ENCODE measurements at regions not wholly inside any gene's neighbourhood (a gene's known extent, or its start where the extent isn't known, plus 50 kb on each side); places are given as distances from the start of the nearest gene placed in this dataset.
A peak's percentile ranks its signal among the peaks of the same experiment; 100 is the strongest.

DNA sequence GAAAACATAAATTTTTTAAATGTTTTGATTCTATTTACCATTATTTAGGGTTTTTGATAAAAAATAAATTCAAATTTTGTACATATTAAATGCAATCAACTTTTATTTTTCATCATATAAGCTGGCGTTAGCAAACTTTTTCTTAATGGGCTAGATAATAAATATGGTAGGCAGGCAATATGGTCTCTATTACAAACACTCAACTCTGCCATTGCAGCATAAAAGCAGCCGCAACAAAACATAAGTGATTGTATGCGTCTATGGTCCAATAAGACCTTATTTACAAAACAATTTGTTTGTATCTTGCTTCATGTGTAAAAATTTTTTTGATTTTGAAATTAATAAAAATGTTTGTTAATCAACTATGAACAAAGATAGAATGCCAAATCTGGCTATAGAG, 116.8 kb upstream of the GLI2 start:
- no peak for DNase-seq

DNA sequence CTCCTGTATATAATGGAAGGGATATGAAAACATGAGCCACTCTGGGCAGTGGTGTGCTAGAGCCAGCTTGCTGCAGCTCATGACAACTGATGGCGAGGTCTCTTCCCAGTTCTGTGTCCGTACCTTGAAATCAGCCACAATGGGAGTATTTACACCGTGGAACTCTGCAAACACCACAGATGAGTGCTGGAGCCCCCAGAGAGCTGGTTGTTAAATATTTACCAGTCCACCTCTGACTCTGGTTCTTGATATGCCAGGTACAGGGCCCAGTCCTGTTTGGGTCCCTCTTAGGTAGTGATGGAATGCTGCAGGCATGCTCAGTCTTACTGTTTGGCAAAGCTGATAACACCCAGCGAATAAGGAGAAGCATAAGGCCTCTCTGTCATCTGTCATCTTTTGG, 116.1 kb upstream of the GLI2 start:
- DNase-seq: no peak

DNA sequence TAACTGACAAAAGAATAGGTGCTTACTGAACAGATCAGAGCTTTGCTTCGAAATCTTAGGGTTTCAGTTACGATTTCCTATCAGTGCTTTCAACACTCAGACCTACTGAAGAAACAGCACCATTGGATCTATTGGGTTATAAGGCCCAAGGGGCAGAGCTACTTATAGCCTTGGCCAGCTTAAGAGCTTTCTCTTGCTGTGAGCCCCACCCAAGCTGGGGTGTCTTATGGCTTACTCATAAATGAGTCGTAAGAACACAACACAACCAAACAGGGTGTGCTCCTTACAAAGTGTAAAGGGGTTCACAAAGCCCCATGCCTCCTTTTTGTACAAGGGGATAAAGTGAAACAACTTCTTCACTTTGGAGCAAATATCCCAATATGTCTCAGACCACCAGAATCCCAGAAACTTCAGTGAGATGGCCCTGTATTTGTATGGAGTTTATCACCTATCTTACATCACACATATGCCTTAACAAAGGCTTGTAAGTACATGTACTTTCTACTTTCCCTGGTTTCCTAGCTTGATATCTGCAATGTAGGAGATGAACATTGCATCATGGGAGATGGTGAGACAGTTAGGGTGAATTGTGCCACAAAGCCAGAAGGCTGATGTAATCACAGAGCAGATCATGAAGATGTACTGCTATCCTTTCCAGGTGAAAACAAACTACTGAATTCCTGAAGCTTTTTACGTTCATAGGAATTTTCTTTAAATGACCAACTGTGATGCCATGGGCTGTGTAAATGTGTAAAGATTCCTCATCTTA, 115.5 kb upstream of the GLI2 start:
- peak; percentile 56 for DNase-seq

DNA sequence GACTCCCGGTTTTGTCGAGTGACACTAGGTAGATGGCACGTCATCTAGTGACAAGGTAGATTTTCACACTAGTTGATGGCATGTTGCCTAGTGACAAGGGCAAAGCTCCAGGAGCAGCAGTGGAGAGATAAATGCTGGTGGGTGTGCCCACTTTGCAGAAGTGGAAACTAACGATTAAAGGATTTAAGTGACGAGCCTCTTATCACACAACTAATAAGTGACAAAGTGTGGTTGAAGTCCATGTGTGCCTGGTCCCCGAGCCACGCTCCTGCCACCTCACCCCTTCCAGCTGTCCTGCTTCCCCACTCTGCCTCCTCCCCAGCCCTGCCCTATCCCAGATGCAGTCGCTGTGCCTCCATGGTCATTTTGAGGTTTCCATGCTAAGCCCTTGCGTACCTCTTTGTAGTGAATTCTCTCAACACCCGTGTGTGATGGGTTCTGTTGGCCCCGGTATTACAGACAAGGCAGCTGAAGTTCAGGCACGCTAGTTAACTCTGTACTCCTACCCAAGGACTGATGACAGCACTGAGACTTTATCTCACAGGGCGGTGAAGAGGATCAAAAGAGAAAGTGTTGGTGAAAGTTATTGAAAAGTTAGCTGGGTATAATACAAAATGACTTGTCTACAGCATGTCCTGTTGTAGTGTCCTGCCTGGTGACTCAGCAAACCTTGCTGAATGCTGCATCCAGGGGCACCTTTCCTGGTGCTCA, 113.4 kb upstream of the GLI2 start:
- no peak for DNase-seq

DNA sequence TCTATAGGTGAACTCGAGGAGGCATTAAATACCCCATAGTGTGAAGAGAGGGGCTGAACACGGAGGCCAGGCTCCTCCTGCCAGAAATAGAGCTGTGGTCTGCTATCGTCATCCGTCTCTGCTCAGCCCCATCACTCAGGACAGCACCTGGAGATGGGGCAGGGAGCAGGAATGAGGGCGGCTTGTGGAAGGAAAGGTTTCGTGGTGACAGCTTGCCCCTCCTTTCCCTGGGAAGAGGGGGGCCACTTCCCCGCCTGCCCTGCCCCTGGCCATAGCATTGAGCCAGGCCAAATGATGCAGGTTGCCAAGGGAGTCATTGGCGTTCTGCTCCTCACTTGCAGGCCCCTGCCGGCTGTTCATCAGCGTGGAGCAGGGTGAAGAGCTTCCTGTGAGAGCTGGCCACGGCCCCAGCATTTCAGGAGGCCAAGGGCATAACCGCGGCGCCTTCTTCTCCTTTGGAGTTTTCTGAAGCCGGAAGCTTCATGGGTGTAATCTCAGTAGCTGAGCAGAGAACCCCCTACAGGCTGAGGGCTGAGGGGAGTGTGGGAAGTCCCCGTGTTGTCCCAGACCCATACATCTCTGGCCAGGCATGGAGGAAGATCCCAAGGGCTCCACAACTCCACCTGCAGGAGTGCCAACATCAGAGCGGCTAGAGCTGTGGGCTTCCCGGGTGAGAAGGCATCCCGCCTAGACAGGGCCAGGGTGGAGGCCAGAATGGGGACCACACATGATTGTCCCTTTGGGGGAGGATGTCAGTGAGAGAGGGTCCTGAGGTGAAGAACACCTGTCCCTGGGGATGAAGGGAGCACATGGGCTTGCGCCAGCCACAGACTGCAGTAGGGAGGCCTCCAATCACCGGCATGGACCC, 112.5 kb upstream of the GLI2 start:
- no peak for DNase-seq

DNA sequence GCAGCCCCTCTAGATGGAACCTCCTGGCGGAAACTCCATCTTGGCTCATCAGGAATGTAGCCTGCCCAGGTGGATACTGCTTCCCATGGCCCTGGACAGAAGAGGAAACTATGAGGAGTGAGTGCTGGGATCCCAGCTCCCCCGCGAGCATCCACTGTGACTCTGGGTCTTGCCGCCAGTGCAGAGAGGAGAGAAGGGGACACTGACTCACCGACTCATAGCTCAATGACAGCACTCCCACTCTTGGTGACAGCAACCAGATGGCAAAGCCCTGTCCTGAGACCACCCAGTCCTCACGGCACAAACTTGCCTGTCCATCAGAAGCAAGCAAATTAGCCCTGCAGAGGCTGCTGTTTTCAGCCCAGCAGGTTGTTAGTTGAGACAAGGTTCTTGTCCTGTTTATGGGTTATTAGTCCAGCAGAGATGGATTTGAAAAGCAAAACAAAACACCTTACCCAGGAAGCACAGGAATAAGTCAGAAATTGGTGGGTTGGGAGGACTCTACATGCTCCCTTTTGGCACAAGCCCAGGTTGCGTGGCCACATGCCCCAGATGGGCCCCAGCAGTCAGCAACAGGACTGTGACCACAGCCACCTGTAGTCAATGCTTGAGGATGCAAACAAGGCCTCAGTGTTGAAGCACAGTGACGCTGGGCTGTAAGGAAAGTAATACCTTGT, 111.5 kb upstream of the GLI2 start:
- DNase-seq: no peak

DNA sequence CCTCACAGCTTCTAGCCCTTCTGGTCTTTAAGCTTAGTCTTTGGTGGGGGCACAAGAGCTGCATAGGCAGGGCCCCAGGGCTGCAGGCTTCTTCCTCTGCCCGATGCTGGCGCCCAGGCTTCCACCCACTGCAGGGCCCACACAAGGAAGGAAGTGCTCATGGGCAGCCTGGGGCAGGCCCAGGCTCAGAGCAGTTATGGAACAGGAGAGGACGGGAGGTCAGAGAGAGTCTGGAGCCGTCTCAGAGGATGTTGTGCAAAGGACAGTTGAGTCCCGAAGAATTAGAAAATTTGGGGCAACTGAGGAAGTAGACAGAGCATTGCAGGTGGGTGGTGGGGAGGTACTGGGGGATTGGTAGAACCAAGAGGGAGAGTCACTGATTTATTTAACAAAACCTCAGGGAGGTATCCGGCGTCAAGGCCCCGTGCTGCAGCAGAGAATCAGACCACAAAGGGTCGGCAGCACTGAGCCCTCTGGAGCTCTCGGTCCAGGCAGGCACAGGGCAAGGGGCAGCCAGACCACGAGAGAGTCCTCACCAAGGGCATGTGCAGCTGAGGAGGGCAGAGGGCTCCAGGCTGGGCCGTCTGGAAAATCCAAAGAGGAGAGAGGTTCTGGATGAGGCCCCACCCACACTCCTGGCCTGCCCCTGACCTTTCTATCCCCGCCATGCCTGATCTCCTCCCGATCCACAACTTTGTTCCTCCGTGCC, 110.8 kb upstream of the GLI2 start:
- no peak for DNase-seq

DNA sequence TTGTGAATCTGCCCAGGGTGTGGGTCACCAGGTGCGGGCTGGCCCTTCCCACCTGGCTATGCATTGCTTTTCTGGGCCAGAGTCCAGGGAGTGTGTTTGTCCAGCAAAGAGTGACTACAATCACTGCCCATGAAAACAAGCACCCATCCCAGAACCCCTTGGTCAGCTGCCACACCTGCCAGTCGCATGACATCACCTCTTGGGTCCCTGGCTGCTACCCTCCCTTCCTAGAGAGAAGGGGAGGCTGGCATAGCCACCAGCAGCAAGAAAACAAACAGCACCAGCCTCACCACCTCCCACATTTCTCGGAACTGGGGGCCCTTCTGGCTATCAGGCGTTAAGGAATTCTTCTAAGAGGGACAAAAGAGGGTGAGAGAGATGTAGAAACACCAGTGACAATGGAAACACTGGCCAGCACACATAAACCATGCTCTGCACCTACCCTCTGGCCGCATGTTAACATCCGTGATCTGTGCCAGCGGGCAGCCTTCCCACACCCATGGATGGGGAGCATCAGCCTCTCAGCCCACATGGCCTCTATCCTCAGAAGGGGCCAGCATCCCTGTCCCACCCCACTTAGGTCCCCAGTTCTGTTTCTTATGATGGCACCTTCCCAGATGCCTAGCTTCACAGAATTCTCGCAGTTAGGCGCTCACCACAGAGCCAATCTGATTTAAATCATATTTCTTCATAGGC, 109.7 kb upstream of the GLI2 start:
- no peak for DNase-seq

DNA sequence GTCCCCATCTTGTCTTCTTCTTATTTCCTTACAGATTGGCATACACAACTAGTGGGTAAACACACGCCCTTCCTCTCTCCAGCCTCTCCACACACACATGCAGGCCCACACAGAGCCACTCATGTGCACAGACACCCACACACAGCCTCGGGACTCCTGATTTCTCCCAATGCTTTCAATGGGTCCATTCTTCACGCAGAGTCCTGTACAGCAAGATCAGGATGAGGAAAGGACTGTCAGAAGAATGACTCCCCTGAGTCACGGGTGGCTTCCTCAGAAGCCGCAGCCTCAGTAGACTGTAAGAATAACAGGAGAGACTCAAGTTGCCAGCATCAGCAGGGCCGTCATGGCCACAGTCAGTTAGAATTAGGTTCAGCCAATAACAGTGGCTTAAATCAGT, 109.1 kb upstream of the GLI2 start:
- no peak for DNase-seq

DNA sequence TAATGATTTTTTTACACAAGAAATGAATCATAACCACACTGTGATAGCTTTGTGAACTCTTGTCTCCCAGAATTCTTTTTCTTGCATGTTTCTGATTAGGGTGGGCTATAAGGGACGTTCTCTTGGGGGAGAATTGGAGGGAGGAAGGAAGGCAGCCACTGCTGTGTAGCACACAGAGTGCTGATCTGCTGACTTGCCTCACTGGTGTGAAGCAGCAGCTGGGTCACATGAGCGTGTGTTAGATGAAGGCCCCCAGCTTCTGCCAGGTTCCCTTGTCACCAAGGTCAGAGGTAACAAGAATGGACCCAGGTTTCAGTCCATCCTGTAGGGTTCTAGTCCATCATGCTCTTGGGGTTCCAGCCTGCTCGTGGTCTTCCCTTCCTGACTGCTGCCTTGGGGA, 107.4 kb upstream of the GLI2 start:
- no peak for DNase-seq

DNA sequence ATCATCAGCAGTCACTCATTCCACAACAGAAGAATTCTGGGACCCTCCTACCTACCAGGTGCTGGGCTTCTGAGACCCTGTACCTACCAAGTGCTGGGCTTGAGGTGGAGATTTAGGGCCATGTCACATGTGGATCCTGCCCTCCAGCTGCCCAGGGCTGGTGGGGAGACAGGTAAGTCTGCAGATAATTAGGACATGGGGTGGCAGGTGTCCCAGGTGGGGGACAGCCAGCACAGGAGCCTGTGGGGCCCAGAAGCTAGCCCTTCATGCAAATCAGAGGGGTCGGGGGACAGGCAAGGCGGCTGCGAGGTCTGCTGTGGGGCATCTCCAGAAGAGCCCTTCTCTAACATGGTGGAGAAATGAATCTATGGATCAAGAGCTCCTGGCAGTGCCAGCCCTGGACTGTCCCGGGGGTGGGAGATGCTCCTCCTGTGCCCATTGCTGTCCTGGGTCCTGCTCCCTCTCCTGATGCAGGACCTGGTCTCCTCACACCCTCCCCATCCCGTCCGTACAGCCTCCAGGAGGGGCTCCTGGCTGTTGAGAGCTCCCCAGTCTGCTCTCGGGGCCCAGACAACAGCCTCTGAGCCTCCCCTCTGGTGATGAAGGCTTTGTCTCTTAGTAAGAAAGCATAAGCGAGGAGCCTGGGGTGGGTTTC, 106.3 kb upstream of the GLI2 start:
- no peak for DNase-seq

DNA sequence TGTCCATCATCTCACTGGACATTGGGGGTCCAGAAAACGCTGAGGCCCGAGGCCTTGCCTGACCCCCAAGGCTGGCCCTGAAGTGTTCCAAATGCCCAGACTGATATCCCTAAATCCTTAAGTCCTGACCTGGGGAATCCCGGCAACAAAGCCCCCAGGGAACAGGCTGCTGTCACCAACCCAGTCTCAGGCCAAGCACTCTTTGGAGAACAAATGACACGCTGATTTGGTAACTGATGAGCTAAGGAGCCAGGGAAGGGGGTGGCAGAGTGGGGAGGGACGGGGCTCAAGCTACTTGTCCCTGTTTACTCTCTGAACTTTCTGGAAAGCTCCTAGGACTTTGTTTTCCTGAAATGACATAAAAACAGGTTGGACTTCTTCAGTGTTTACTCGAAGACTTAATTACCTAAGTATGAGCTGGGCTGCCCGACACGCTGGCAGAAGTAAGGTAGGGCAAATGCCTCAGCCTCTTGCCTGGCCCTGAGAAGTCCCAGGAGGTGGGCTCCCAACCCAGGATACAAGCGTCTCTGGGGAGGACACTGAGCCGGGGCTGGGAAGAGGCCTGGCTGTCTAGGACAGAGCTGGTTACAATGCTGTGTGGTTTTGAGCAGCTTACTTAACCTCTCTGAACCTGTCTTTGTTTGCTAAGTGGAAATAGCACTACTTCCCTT, 105.5 kb upstream of the GLI2 start:
- DNase-seq: no peak

DNA sequence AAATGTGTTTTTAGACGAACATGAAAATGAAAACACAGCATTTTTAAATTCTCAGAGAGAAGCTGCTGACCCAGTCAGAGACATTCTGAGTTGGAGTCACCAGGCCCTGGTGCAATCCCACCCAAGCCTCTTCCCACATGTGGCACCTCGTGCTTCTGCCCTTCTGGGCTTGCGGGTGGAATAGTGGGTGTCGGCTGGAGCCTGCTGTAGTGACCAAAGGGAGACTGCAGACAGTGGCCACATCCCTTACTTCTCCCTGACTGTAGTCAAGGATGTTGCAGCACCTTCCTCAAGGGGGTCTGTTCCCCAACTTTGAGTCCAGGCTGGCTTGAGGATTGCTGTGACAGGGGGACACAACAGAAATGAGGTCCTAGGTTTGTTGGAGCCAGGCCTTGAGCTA, 104.4 kb upstream of the GLI2 start:
- no peak for DNase-seq

DNA sequence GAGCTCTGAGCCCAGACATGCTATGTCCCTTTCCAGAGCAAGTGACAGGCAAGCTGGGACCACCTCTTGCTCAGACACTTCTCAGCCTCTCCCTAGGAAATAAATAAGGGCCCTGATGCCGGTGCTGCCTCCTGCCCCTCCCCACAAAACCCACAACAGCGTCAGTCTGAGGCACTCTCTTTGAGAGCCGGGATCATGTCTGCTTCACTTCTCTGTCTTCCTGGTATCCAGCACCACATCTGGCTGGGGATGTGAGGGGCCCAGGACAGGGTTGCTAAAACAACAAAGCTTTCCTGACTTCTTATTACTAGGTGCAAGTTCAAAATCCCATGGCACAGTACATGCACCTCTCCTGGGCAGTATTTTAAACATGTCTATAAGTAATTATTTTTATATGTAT, 103.9 kb upstream of the GLI2 start:
- DNase-seq: no peak

DNA sequence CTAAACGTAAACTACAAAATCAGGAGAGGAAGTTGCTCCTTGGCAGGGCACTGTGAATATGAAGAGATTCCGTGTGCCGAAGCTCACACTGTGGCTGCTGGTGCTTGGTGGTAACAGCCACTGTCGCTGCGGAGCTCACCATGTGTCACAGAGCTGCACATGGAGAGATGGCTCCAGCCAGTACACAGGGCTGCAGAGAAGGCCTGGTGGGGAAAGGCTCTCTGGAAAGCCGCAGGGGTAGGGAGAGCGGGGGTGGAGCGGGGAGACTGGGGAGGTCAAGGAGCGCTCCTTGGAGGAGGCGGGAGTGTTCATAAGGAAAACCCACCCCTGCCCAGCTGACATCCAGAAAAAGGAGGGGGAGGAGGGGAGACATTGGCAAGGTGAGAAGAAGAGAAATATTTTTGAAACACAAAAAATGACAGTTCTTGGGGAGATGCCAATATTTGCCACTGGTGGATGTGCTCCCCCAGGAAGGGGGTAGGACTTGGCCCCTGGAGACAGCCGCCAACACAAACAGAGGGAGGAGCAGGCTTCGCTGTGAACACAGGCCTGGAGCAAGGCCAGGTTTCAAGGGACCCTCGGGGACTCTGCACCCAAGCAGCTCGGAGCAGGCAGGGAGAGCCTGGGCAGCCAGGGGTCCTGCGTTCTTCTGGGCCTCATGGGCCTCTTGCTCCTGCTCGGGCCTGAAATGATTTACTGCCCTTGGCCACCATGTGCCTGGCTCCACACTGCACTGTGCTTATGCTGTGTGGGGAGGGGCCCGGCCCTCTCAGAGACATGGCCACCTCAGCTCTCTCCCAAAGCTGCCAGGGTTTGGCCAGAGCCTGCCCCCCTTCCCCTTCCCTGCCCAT, 102.6 kb upstream of the GLI2 start:
- DNase-seq: no peak

DNA sequence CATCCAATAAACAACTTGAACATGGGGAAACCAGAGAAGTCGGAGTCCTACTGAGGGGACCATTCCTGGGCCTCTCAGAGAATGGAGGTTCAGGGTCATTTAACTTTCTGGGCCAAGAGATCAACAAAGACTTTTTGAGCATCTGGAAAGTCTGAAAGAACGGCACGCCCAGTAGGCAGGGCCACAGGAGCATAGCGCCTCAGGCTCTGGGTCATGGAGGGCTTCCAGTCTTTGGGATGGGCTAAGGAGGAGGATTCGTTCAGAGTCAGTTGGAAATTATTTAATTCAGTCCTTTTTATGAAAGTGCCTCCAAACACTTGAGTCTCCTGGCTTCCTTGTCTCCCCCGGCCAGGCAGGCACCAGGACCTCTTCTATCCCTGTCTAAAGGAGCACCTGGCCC, 101.1 kb upstream of the GLI2 start:
- no peak for DNase-seq

DNA sequence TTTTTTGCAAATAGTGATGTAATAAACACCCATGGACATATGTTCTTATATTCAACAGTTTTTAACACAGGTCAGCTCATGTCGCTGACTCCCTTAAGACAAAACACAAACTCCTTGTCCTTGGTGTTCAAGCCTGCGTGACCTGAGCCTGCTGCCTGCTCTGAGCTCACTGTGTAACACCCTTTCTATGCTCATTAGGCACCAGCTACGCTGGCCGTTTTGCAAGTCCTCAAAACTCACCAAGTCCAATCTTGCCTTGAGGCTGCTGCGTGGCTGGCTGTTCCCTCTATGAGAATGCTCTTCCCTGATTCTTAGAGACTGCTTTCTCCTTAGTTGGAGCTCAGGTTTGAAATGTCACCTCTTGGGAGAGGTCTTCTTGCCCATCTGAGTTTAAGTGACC, 100.5 kb upstream of the GLI2 start:
- DNase-seq: no peak

DNA sequence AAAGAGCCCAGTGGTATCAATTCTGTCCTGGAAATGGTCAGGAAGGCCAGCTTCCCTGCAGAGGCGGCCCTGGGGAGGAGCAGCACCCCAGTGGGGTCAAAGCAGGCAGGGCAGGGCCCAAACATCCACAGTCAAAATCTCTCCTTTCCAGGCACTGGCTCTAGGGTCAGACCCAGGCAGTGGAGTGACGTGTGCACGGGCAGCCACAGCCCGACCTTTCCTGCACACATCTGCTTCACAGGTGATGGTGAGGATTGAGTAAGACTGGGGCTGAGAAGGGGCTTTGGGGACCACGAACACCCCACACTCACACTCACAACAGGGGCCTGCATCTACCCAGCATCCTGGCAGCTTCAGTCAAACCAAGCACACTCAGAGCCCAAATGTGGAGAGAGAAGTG, 97.8 kb upstream of the GLI2 start:
- DNase-seq: no peak

DNA sequence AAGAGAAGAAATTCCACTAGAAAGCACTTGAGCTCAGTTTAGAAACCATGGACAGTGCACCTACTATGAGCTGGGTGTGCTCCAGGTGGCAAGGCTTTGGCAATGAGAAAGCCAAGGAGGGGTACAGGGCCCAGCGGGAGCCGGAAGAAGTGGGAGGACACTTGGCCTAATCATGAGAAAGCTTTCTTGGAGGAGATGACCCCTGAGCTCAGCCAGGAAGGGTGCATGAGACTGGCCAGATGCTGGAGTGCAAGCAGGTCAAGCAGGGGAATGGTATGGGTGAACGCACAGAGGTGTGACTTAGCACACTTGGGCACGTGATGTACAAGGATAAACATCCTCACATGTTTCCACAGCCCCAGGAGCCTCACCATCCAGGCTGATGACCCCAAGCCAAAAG, 97.2 kb upstream of the GLI2 start:
- no peak for DNase-seq

DNA sequence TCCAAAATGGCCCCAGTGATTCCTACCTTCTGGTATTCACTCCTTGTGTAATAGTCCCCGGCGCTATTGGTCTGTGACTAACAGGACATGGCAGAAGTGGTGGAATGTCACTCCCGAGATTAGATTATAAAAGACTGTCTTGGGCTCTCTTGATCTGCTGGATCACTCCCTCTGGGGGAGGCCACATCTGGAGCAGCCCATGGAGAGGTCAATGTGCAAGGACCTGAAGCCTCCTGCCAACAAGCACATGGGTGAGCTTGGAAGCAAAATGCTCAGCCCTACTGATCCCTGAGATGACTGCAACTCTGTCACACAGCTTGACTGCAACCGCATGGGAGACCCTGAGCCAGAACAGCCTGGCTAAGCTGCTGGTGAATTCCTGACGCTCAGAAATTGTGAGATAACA, 94.3 kb upstream of the GLI2 start:
- no peak for DNase-seq
